GM12878 (cell line): ENCODE measurements at regions not wholly inside any gene's neighbourhood (a gene's known extent, or its start where the extent isn't known, plus 50 kb on each side); places are given as distances from the start of the nearest gene placed in this dataset.

ENCODE experiments used
- ATAC-seq: fragments of 200-7000 bp; cut with Tn5 transposase; 3 replicates; pipeline ENCODE4 v1.9.1; 2020; ENCODE audit warnings: mild to moderate bottlenecking, moderate library complexity
- BruUV-seq: library from RNA; stranded (reverse); fragments of 400-500 nt; replicated peaks from 2 replicates; lab custom pipeline; 2021; lab: Mats Ljungman, UMichigan
- CTCF ChIA-PET: fragments of 300-600 bp; sonication (Branson Sonifier 250); formaldehyde crosslinking; extraction: SDS; loops from one replicate; lab custom pipeline; 2021; ENCODE audit warnings: inconsistent platforms; lab: Yijun Ruan, JAX
- POLR2A ChIA-PET: fragments of 350-600 bp; formaldehyde crosslinking; extraction: SDS; loops from one replicate; lab custom pipeline; 2021; ENCODE audit warnings: inconsistent platforms; lab: Charles Lee
- RAD21 ChIA-PET: fragments of 300-600 bp; sonication (Branson Sonifier 250); formaldehyde crosslinking; loops from one replicate; lab custom pipeline; 2023; ENCODE audit warnings: antibody characterized with exemption; ENCODE audit not compliant: unreplicated experiment; lab: Charles Lee
- SMC1A ChIA-PET: fragments of 300-600 bp; sonication (Branson Sonifier 250); formaldehyde crosslinking; loops from one replicate; lab custom pipeline; 2023; ENCODE audit not compliant: unreplicated experiment, uncharacterized antibody; lab: Charles Lee
- DNase-seq: peaks from one replicate; pipeline ENCODE4 v3.0.0-alpha.2; 2011; ENCODE audit warnings: low read depth, low spot score
- FAIRE-seq: peaks from 3 replicates; lab custom pipeline; 2011; peaks lifted over from hg19 to GRCh38; lab: Jason Lieb, UNC
- H2AFZ ChIP-seq: 2 replicates; pipeline ENCODE4 v1.6.0; 2011; ENCODE audit warnings: low read depth, low read length, control low read depth; ENCODE audit not compliant: control insufficient read depth
- H3K27ac ChIP-seq: 2 replicates; pipeline ENCODE4 v1.5.1; 2011; ENCODE audit warnings: control low read depth; ENCODE audit not compliant: control insufficient read depth, insufficient read depth
- H3K27me3 ChIP-seq, 2 experiments: replicated peaks in 1 of 2; 2 replicates each; pipeline versions ENCODE4 v1.6.0 to v1.6.1; 2011; ENCODE audit warnings: low read length in 1 of 2; ENCODE audit not compliant: control insufficient read depth in 2 of 2, insufficient read depth in 2 of 2
- H3K36me3 ChIP-seq, 2 experiments: 2 replicates each; pipeline ENCODE4 v1.5.1; 2011; ENCODE audit warnings: low read length in 1 of 2; ENCODE audit not compliant: control insufficient read depth in 2 of 2, insufficient read depth in 2 of 2
- H3K4me1 ChIP-seq: 2 replicates; pipeline ENCODE4 v1.6.1; 2011; ENCODE audit warnings: mild to moderate bottlenecking, low read length, moderate library complexity, mixed read lengths; ENCODE audit not compliant: control insufficient read depth, insufficient read depth
- H3K4me2 ChIP-seq: 2 replicates; pipeline ENCODE4 v1.6.0; 2011; ENCODE audit warnings: control low read depth; ENCODE audit not compliant: control insufficient read depth, insufficient read depth
- H3K4me3 ChIP-seq: fragments of 200-600 bp; sonication (generic); 2 replicates; pipeline ENCODE4 v1.5.1; 2016
- H3K79me2 ChIP-seq: 2 replicates; pipeline ENCODE4 v1.6.0; 2011; ENCODE audit warnings: low read length; ENCODE audit not compliant: control insufficient read depth, insufficient read depth
- H3K9ac ChIP-seq: 2 replicates; pipeline ENCODE4 v1.8.0; 2011; ENCODE audit warnings: low read length, control low read depth, mixed read lengths; ENCODE audit not compliant: control insufficient read depth, insufficient read depth
- H3K9me3 ChIP-seq: replicated peaks from 3 replicates; pipeline ENCODE4 v1.5.1; 2011; ENCODE audit warnings: mild to moderate bottlenecking, low read length; ENCODE audit not compliant: control insufficient read depth, insufficient read depth
- H4K20me1 ChIP-seq: 2 replicates; pipeline ENCODE4 v1.6.0; 2011; ENCODE audit not compliant: control insufficient read depth, insufficient read depth
- ATF3 ChIP-seq: IDR thresholded peaks from 2 replicates; pipeline ENCODE4 v1.6.1; 2011; ENCODE audit warnings: low read depth, mild to moderate bottlenecking, low read length, moderate library complexity, borderline replicate concordance; ENCODE audit errors: extremely low read depth
- CHD4 ChIP-seq: fragments of 200-600 bp; sonication (generic); IDR thresholded peaks from 2 replicates; pipeline ENCODE4 v1.6.1; 2016; ENCODE audit warnings: mild to moderate bottlenecking
- E2F4 ChIP-seq: IDR thresholded peaks from 2 replicates; pipeline ENCODE4 v1.6.1; 2012; ENCODE audit warnings: low read depth, low read length, improper control_type of control experiment
- EP300 ChIP-seq, 2 experiments: fragments of 150-350 bp in 1 of 2; IDR thresholded peaks; 2 replicates each; pipeline ENCODE4 v1.6.1; 2011 to 2012; ENCODE audit warnings: low read depth in 2 of 2, low read length in 2 of 2, borderline replicate concordance in 1 of 2, improper control_type of control experiment in 1 of 2, inconsistent platforms in 1 of 2; ENCODE audit not compliant: control insufficient read depth in 1 of 2
- ESRRA ChIP-seq: IDR thresholded peaks from 2 replicates; pipeline ENCODE4 v1.6.1; 2012; ENCODE audit warnings: mild to moderate bottlenecking, low read length, improper control_type of control experiment
- FOS ChIP-seq: IDR thresholded peaks from 3 replicates; pipeline ENCODE4 v1.6.1; 2011; ENCODE audit warnings: borderline replicate concordance; ENCODE audit not compliant: insufficient read length; ENCODE audit errors: extremely low read depth
- IRF3 ChIP-seq: fragments of 450-650 bp; IDR thresholded peaks from 2 replicates; pipeline ENCODE4 v1.6.1; 2014; ENCODE audit warnings: mild to moderate bottlenecking
- IRF5 ChIP-seq: fragments of 450-650 bp; IDR thresholded peaks from 2 replicates; pipeline ENCODE4 v1.6.1; 2017; ENCODE audit warnings: borderline replicate concordance
- MYC ChIP-seq: IDR thresholded peaks from 2 replicates; pipeline ENCODE4 v1.6.1; 2011; ENCODE audit warnings: mild to moderate bottlenecking, low read length, moderate library complexity, inconsistent platforms; ENCODE audit not compliant: insufficient read depth, insufficient replicate concordance, insufficient read length, severe bottlenecking
- POLR2AphosphoS5 ChIP-seq: IDR thresholded peaks from 2 replicates; pipeline ENCODE4 v1.6.1; 2011; ENCODE audit warnings: mild to moderate bottlenecking, low read length, inconsistent platforms
- SKIL ChIP-seq: fragments of 450-650 bp; IDR thresholded peaks from 2 replicates; pipeline ENCODE4 v1.6.1; 2017; ENCODE audit warnings: mild to moderate bottlenecking, low read depth, inconsistent platforms; ENCODE audit not compliant: poor library complexity, severe bottlenecking
- SUZ12 ChIP-seq: fragments of 200-600 bp; sonication (generic); IDR thresholded peaks from one replicate; pipeline ENCODE4 v1.6.1; 2018; ENCODE audit warnings: antibody characterized with exemption, mild to moderate bottlenecking; ENCODE audit not compliant: unreplicated experiment
- TARDBP ChIP-seq: IDR thresholded peaks from 2 replicates; pipeline ENCODE4 v1.6.1; 2016; ENCODE audit warnings: borderline replicate concordance
- TCF12 ChIP-seq: IDR thresholded peaks from 2 replicates; pipeline ENCODE4 v1.6.1; 2011; ENCODE audit warnings: low read depth, mild to moderate bottlenecking, low read length
- WRNIP1 ChIP-seq: IDR thresholded peaks from 2 replicates; pipeline ENCODE4 v1.6.1; 2011; ENCODE audit warnings: low read depth, low read length, improper control_type of control experiment, borderline replicate concordance
- ZBED1 ChIP-seq: IDR thresholded peaks from 2 replicates; pipeline ENCODE4 v1.6.1; 2016; ENCODE audit warnings: borderline replicate concordance
- WGBS: methylation state at CpG from one replicate; pipeline ENCODE4 v1.1.6; 2016; ENCODE audit warnings: low lambda C conversion rate; ENCODE audit not compliant: insufficient replicate concordance, insufficient coverage; ENCODE audit errors: missing lambda C conversion rate; 5-methylcytosine and 5-hydroxymethylcytosine counted together
- in situ Hi-C: fragments of 300-500 bp; cut with MboI; formaldehyde crosslinking; loops from 9 replicates; pipeline ENCODE4 v1.14.3; 2018; ENCODE audit warnings: mixed read lengths
- intact Hi-C: fragments of 100-400 bp; cut with micrococcal nuclease; formaldehyde crosslinking; loops from one replicate; pipeline ENCODE4 v1.14.2; 2022; ENCODE audit not compliant: unreplicated experiment

GRCh38 chr19:30941591-30941990 is 407.6 kb downstream of the TSHZ3 start:
- no TSS peak for BruUV-seq
- H3K9me3 ChIP-seq, result no peaks in the 10 kb centered on the region; the same call in 2 of the 3 replicates
- 0% methylated on average over 3 of the region's 3 CpGs for WGBS
- RAD21 ChIA-PET, result no interaction called here
- no peaks in the 10 kb centered on the region for H3K36me3 ChIP-seq
- SMC1A ChIA-PET, result no interaction called here
- POLR2A ChIA-PET, result no interaction called here
- TF ChIP-seq WRNIP1 (no peak), IRF3 (no peak), E2F4 (no peak), POLR2AphosphoS5 (no peak), SKIL (no peak), SUZ12 (no peak), EP300 (IDR thresholded peaks at IDR 0.05; ENCODE audit: borderline replicate concordance in 1 of 2, control insufficient read depth in 1 of 2, low read depth in 2 of 2, low read length in 2 of 2) (no peak), TCF12 (no peak), MYC (no peak), CHD4 (no peak), ZBED1 (no peak), ESRRA (no peak), IRF5 (no peak), TARDBP (no peak), FOS (no peak), ATF3 (no peak)
- TF ChIP-seq, all 136 proteins: peak for 0
- DNase-seq, result no peak
- H3K27me3 ChIP-seq, result no peaks in the 10 kb centered on the region
- H4K20me1 ChIP-seq, result no peaks in the 10 kb centered on the region
- no peak overlapping the region for H2AFZ ChIP-seq
- H3K27ac ChIP-seq, result no peak overlapping the region
- in situ Hi-C loops, result no loop called here
- H3K79me2 ChIP-seq, result no peaks in the 10 kb centered on the region
- no peak for ATAC-seq
- CTCF ChIA-PET, result no interaction called here
- intact Hi-C loops, result no loop called here
- H3K4me2 ChIP-seq, result no peak overlapping the region
- H3K4me3 ChIP-seq, result no peak overlapping the region
- no peak overlapping the region for H3K9ac ChIP-seq
- no peak for FAIRE-seq
- no peaks in the 10 kb centered on the region for H3K4me1 ChIP-seq
